AG09319 (cell line): ENCODE measurements at regions not wholly inside any gene's neighbourhood (a gene's known extent, or its start where the extent isn't known, plus 50 kb on each side); places are given as distances from the start of the nearest gene placed in this dataset.

Experiments used
- DNase-seq: peaks from one replicate; pipeline ENCODE4 v3.0.0-alpha.2; 2010; ENCODE audit warnings: low read depth; ENCODE audit errors: extremely low read depth
- CTCF ChIP-seq: IDR thresholded peaks from 2 replicates; pipeline ENCODE4 v1.5.1; 2011; ENCODE audit warnings: low read depth, mild to moderate bottlenecking, inconsistent platforms, low read length, moderate library complexity

- TF ChIP-seq CTCF, result no peak
- no peak for DNase-seq
These were observed 449.5 kb upstream of the CDH5 start for GRCh38 chr16:65916995-65917394.

DNA sequence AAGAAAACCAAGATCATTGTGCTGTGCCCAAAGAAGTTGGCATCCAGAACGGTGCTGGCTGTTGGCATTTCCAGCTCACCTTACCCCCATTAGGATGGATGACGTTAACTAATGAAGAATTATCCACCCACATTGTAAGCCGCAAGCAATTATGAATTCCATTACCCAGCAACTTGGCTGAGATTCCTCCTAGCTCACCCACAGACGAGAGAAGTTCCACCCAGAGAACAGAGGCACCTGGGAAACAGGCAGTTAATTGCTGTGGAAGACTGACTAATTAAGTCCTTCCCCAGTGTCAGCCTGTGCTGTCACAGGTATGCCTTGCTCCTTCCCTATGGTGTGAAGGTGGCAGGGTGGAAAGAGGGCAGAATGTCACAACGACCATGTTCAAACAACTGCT lies 456.2 kb upstream of the CDH5 start:
- TF ChIP-seq CTCF, result no peak
- no peak for DNase-seq

- TF ChIP-seq CTCF, result no peak
- no peak for DNase-seq
These were observed 457.0 kb upstream of the CDH5 start for GRCh38 chr16:65909310-65910050.

DNA sequence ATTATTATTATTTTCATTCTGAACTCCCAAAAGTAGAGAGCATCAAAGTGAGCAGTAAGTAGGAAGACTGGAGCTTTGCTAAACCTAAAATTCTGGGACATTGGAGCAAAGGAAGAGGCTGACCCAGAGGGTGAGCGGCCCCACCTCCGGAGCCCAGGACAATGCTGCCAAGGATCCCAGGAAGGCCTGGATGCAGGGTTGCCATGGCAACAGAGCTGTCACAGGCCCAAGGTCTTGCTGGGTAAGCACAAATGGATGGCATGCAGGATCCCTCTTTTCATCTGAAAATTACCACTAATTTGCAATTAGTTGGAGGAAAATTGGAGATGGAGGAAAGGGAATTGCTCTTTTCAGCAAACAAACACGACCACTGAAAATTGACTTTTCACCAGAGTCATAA lies 457.9 kb upstream of the CDH5 start:
- no peak for DNase-seq
- TF ChIP-seq CTCF, result no peak

DNA sequence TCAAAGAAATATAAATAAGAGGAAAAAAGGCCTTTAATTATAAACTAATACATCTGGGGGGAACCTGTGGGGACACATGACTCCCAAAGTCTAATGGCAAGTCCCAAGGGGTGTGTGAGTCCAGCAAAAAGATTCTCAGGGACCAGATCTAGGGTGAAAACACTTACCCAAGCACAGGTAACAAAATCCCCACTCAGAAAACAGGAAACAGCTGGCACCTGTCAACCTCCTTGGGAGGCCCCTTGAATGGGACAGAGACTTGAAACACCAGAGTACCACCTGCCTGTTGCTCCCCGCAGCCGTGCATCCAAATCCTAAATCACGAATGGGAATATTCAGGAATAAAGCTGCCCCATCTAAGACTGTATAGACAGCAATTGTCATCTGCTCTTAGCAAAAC lies 461.2 kb upstream of the CDH5 start:
- no peak for TF ChIP-seq CTCF
- no peak for DNase-seq

DNA sequence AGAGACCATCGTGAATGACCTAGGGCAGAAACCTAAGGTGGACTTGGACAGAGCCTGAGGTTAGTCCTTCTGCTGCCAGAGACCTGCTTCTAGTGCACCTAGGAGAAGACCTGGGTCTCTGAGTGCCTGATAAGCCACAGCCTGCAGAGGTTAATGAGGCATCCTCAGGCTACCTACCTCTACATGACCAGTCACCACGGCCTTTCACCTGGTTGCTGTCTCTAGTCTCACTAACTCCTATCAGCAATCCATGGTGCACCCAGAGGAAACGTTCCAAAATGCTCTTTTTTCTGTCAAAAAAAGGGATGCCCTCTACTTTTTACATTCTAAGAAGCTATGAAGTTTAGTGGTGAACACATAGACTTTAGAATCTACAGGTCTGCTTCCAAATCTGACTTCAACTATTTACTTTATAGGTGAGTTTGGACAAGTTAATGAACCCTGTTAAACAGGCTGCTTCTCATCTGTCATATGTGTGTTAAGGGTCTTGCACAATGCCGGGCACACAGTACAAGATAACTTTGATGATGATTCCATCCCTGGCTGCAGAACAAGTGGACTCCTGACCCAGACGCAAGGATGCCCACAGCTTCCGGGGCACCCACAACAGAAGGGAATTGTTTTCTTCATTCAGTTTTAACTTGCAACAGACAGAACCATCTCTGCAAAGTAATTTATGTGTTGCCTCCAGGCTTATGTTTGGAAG lies 469.9 kb upstream of the CDH5 start:
- no peak for DNase-seq
- no peak for TF ChIP-seq CTCF

DNA sequence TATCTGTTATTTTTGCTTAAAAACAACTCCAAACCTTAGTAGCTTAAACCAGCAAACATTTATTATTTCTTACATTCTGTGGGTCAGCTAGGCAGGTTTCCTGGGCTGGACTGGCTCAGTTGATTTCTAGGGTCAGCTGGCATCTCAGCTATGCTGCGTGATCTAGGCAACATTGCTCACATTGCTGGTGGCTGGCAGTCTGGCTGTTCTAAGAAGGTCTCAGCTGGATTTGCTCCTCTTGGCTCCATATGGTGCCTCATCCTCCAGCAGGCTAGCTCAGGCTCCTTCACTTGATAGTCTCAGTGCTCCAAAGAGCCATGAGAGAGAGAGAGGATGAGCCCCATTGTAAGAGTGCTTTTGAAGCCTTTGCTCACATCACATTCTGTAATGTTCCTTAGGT lies 470.6 kb upstream of the CDH5 start:
- TF ChIP-seq CTCF, result no peak

More for the DNA sequence above, 470.6 kb upstream of the CDH5 start:
- DNase-seq, result no peak
